HG02763 (cell line): ENCODE measurements at regions not wholly inside any gene's neighbourhood (a gene's known extent, or its start where the extent isn't known, plus 50 kb on each side); places are given as distances from the start of the nearest gene placed in this dataset.

ENCODE experiments used
- ATAC-seq: cut with Tn5 transposase; IDR thresholded peaks from one replicate; pipeline ENCODE4 v1.9.1; 2021; ENCODE audit warnings: mild to moderate bottlenecking, moderate library complexity; ENCODE audit not compliant: unreplicated experiment

GRCh38 chr17:36885153-36885735 lies 52.0 kb upstream of the LHX1 start:
- ATAC-seq: no peak

- ATAC-seq: no peak
Measured at GRCh38 chr17:36885771-36886377, 51.4 kb upstream of the LHX1 start.
